Endothelial cell of umbilical vein (primary cell): ENCODE measurements at regions not wholly inside any gene's neighbourhood (a gene's known extent, or its start where the extent isn't known, plus 50 kb on each side); places are given as distances from the start of the nearest gene placed in this dataset.

ENCODE experiments used
- BruUV-seq: library from RNA; stranded (reverse); fragments of 400-500 nt; replicated peaks from 2 replicates; lab custom pipeline; 2021; lab: Mats Ljungman, UMichigan
- CTCF ChIA-PET: fragments of 300-600, 350-600 bp; sonication (Branson Sonifier 250); formaldehyde crosslinking; loops from one replicate; lab custom pipeline; 2021; ENCODE audit warnings: antibody characterized with exemption, inconsistent platforms; lab: Charles Lee
- POLR2A ChIA-PET: fragments of 300-600, 350-600 bp; sonication (Branson Sonifier 250); formaldehyde crosslinking; loops from one replicate; lab custom pipeline; 2021; ENCODE audit warnings: antibody characterized with exemption, inconsistent platforms; lab: Charles Lee
- DNase-seq: peaks from one replicate; pipeline ENCODE4 v3.0.0-alpha.2; 2011; ENCODE audit warnings: low read depth, low spot score
- FAIRE-seq: peaks from 2 replicates; lab custom pipeline; 2011; peaks lifted over from hg19 to GRCh38; lab: Jason Lieb, UNC
- H2AFZ ChIP-seq: 2 replicates; pipeline ENCODE4 v1.6.0; 2012; ENCODE audit warnings: low read depth, low read length, control low read depth, inconsistent platforms
- H3K27ac ChIP-seq: 2 replicates; pipeline ENCODE4 v1.5.1; 2011; ENCODE audit warnings: low read depth, mild to moderate bottlenecking, control low read depth, low read length, moderate library complexity; ENCODE audit not compliant: insufficient read depth
- H3K27me3 ChIP-seq, 2 experiments: 2 replicates each; pipeline versions ENCODE4 v1.6.0 to v1.6.1; 2011; ENCODE audit warnings: low read length in 2 of 2, mixed read lengths in 1 of 2; ENCODE audit not compliant: control insufficient read depth in 2 of 2, insufficient read depth in 2 of 2
- H3K36me3 ChIP-seq, 2 experiments: 2 replicates in 1 of 2; 3 replicates in 1 of 2; pipeline ENCODE4 v1.5.1; 2011; ENCODE audit warnings: low read length in 2 of 2, mild to moderate bottlenecking in 1 of 2, moderate library complexity in 1 of 2; ENCODE audit not compliant: control insufficient read depth in 2 of 2, insufficient read depth in 2 of 2; ENCODE audit errors: extremely low read depth in 1 of 2
- H3K4me1 ChIP-seq: 3 replicates; pipeline ENCODE4 v1.5.1; 2011; ENCODE audit warnings: mild to moderate bottlenecking, low read length; ENCODE audit not compliant: control insufficient read depth, insufficient read depth; ENCODE audit errors: extremely low read depth
- H3K4me2 ChIP-seq: 2 replicates; pipeline ENCODE4 v1.6.1; 2011; ENCODE audit warnings: low read length, control low read depth, mixed read lengths; ENCODE audit not compliant: insufficient read depth
- H3K4me3 ChIP-seq, 3 experiments: fragments of 200-600 bp in 1 of 3; sonication (generic), shearing (Covaris generic) in 1 of 3; replicated peaks in 1 of 3; 2 replicates each; pipeline ENCODE4 v1.5.1; 2011 to 2016; ENCODE audit warnings: control low read depth in 3 of 3, low read length in 3 of 3, mild to moderate bottlenecking in 2 of 3, inconsistent platforms in 1 of 3, low read depth in 1 of 3, moderate library complexity in 1 of 3; ENCODE audit not compliant: insufficient read depth in 1 of 3
- H3K79me2 ChIP-seq: 2 replicates; pipeline ENCODE4 v1.6.0; 2012; ENCODE audit warnings: low read length, inconsistent platforms; ENCODE audit not compliant: control insufficient read depth, insufficient read depth
- H3K9ac ChIP-seq: replicated peaks from 2 replicates; pipeline ENCODE3; 2011; ENCODE audit warnings: low read length, control low read depth; ENCODE audit not compliant: insufficient read depth; ENCODE audit errors: extremely low read depth
- H3K9me1 ChIP-seq: replicated peaks from 3 replicates; pipeline ENCODE4 v1.6.0; 2011; ENCODE audit warnings: mild to moderate bottlenecking, low read length; ENCODE audit not compliant: control insufficient read depth, insufficient read depth; ENCODE audit errors: extremely low read depth
- H3K9me3 ChIP-seq: replicated peaks from 2 replicates; pipeline ENCODE4 v1.5.1; 2012; ENCODE audit warnings: low read length, inconsistent platforms; ENCODE audit not compliant: control insufficient read depth, insufficient read depth
- H4K20me1 ChIP-seq: replicated peaks from 2 replicates; pipeline ENCODE3; 2011; ENCODE audit warnings: mild to moderate bottlenecking, low read length; ENCODE audit not compliant: control insufficient read depth, insufficient read depth; ENCODE audit errors: extremely low read depth
- EZH2 ChIP-seq: IDR thresholded peaks from 2 replicates; pipeline ENCODE4 v1.6.1; 2012; ENCODE audit warnings: borderline replicate concordance, low read depth, mild to moderate bottlenecking, moderate library complexity, low read length, inconsistent platforms; ENCODE audit not compliant: severe bottlenecking
- FOS ChIP-seq: IDR thresholded peaks from 2 replicates; pipeline ENCODE4 v1.6.1; 2011; ENCODE audit warnings: mild to moderate bottlenecking, low read length, moderate library complexity, borderline replicate concordance; ENCODE audit not compliant: insufficient read depth
- GATA2 ChIP-seq: IDR thresholded peaks from 2 replicates; pipeline ENCODE4 v1.7.0; 2011; ENCODE audit warnings: low read depth, mild to moderate bottlenecking, moderate library complexity, mixed read lengths, low read length; ENCODE audit not compliant: insufficient read length, insufficient read depth
- JUN ChIP-seq: IDR thresholded peaks from 2 replicates; pipeline ENCODE4 v1.6.1; 2011; ENCODE audit warnings: borderline replicate concordance, low read depth; ENCODE audit not compliant: insufficient read length, insufficient read depth
- MYC ChIP-seq: IDR thresholded peaks from one replicate; pipeline ENCODE4 v1.6.1; 2011; ENCODE audit warnings: mild to moderate bottlenecking, low read depth, low read length
- POLR2A ChIP-seq: IDR thresholded peaks from 2 replicates; pipeline ENCODE4 v1.6.1; 2012; ENCODE audit warnings: low read depth, mild to moderate bottlenecking, control low read depth, low read length
- POLR2AphosphoS5 ChIP-seq: IDR thresholded peaks from 2 replicates; pipeline ENCODE4 v1.6.1; 2012; ENCODE audit warnings: low read depth, mild to moderate bottlenecking, control low read depth, low read length, moderate library complexity; ENCODE audit not compliant: insufficient read depth
- dilution Hi-C: fragments of 300-500 bp; cut with MboI; formaldehyde crosslinking; loops from one replicate; pipeline ENCODE4 v1.15.0; 2019; ENCODE audit warnings: low sequenced_read_pairs; ENCODE audit not compliant: extremely low pct_ligation_motif_present
- intact Hi-C: fragments of 100-400 bp; cut with micrococcal nuclease; formaldehyde crosslinking; loops from one replicate; pipeline ENCODE4 v1.10.0; 2022
- TF ChIP-seq, protein P1 (sequence below), 2 donors: IDR thresholded peaks; 1 replicate in 1 of 2; 2 replicates in 1 of 2; pipeline ENCODE4 v1.5.1; 2011; ENCODE audit warnings: low read length in 2 of 2, mild to moderate bottlenecking in 2 of 2, moderate library complexity in 2 of 2, control low read depth in 1 of 2, inconsistent platforms in 1 of 2, low read depth in 1 of 2; ENCODE audit not compliant: insufficient read depth in 1 of 2; ENCODE audit errors: extremely low read depth in 1 of 2
- TF ChIP-seq, protein P2 (sequence below): IDR thresholded peaks from 2 replicates; pipeline ENCODE4 v1.6.1; 2011; ENCODE audit not compliant: insufficient read depth, insufficient read length

DNA sequence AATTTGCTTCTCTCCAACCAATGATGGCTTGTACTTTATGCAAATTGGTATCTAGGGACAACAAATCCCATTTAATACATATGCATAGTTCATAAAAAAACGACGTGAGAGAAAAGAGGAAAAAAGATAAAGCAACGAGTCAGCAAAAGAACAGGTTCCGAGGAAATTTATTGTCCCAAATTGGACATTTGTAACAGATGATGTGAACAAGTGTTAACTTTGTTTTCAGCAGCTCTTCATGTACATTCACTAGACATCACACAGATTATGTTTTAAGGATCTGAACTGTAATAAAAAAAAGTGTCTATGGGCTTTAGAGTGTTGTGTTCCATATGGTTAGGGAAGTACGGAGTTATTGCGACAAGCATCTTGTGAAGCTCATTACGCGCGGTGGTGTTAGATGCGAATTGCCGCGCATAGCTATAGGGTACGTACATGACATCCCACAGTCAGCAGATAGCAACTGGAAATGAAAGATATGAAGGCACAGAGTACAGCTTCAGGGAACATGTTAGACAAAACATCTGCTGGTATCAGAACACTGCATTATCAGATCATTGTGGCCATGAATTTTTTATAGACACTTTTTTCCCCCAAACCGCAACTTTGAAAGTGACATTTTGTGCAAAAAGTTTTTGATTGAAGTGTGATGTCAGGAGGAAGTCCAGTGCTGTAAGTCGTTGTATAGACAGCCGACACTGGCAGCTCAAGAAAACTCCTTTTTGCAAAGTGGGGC lies 1073.1 kb upstream of the FANCL start:
- no peaks in the 10 kb centered on the region for H3K4me1 ChIP-seq
- no peaks in the 10 kb centered on the region for H3K27me3 ChIP-seq
- no TSS peak for BruUV-seq
- no peak overlapping the region for H3K9ac ChIP-seq
- H3K27ac ChIP-seq, result no peak overlapping the region
- POLR2A ChIA-PET, result no interaction called here
- DNase-seq (no peak), FAIRE-seq (no peak)
- no peaks in the 10 kb centered on the region for H4K20me1 ChIP-seq
- CTCF ChIA-PET, result no interaction called here
- no peaks in the 10 kb centered on the region for H3K36me3 ChIP-seq
- no peaks in the 10 kb centered on the region for H3K9me3 ChIP-seq
- no peak overlapping the region for H2AFZ ChIP-seq
- no peak overlapping the region for H3K4me3 ChIP-seq
- TF ChIP-seq POLR2A, result no peak
- TF ChIP-seq GATA2, result no peak
- TF ChIP-seq EZH2, result no peak
- TF ChIP-seq, protein P1, sequence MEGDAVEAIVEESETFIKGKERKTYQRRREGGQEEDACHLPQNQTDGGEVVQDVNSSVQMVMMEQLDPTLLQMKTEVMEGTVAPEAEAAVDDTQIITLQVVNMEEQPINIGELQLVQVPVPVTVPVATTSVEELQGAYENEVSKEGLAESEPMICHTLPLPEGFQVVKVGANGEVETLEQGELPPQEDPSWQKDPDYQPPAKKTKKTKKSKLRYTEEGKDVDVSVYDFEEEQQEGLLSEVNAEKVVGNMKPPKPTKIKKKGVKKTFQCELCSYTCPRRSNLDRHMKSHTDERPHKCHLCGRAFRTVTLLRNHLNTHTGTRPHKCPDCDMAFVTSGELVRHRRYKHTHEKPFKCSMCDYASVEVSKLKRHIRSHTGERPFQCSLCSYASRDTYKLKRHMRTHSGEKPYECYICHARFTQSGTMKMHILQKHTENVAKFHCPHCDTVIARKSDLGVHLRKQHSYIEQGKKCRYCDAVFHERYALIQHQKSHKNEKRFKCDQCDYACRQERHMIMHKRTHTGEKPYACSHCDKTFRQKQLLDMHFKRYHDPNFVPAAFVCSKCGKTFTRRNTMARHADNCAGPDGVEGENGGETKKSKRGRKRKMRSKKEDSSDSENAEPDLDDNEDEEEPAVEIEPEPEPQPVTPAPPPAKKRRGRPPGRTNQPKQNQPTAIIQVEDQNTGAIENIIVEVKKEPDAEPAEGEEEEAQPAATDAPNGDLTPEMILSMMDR (IDR thresholded peaks at IDR 0.05; ENCODE audit: extremely low read depth in 1 of 2, insufficient read depth in 1 of 2, low read depth in 1 of 2, low read length in 2 of 2), result no peak
- no peak for TF ChIP-seq POLR2AphosphoS5
- TF ChIP-seq JUN, result no peak
- TF ChIP-seq, protein P2, sequence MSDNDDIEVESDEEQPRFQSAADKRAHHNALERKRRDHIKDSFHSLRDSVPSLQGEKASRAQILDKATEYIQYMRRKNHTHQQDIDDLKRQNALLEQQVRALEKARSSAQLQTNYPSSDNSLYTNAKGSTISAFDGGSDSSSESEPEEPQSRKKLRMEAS, result no peak
- TF ChIP-seq MYC, result no peak
- no peak for TF ChIP-seq FOS
- no peaks in the 10 kb centered on the region for H3K79me2 ChIP-seq
- H3K4me2 ChIP-seq, result no peak overlapping the region
- H3K9me1 ChIP-seq, result no peaks in the 10 kb centered on the region
- dilution Hi-C loops (no loop called here), intact Hi-C loops (no loop called here)
